Suprapubic skin (tissue), 4 donors: ENCODE measurements at regions not wholly inside any gene's neighbourhood (a gene's known extent, or its start where the extent isn't known, plus 50 kb on each side); places are given as distances from the start of the nearest gene placed in this dataset.

ENCODE experiments used
- DNase-seq, 2 donors: peaks; one replicate each; pipeline ENCODE4 v3.0.0-alpha.2; 2019; ENCODE audit warnings: low spot score in 2 of 2
- H3K27ac ChIP-seq: fragments of 200-600 bp; sonication (generic); one replicate; pipeline ENCODE4 v1.5.1; 2019
- H3K27me3 ChIP-seq: fragments of 200-600 bp; sonication (generic); one replicate; pipeline ENCODE4 v1.5.1; 2019
- H3K36me3 ChIP-seq: fragments of 200-600 bp; sonication (generic); one replicate; pipeline ENCODE4 v1.5.1; 2019
- H3K4me1 ChIP-seq: fragments of 200-600 bp; sonication (generic); one replicate; pipeline ENCODE4 v1.5.1; 2019
- H3K4me3 ChIP-seq: fragments of 200-600 bp; sonication (generic); one replicate; pipeline ENCODE4 v1.5.1; 2019; ENCODE audit warnings: mild to moderate bottlenecking
- H3K9me3 ChIP-seq: fragments of 200-600 bp; sonication (generic); one replicate; pipeline ENCODE4 v1.5.1; 2019
- CTCF ChIP-seq, 2 donors: fragments of 200-600 bp in 1 of 2; fragments of 450-650 bp in 1 of 2; sonication (generic) in 1 of 2; IDR thresholded peaks; one replicate each; pipeline ENCODE4 v1.5.1; 2016 to 2019; ENCODE audit warnings: antibody characterized with exemption in 2 of 2, mild to moderate bottlenecking in 1 of 2, moderate library complexity in 1 of 2
- EP300 ChIP-seq: sonication (generic); formaldehyde crosslinking; IDR thresholded peaks from one replicate; pipeline ENCODE4 v1.6.1; 2017; ENCODE audit warnings: antibody characterized with exemption
- POLR2A ChIP-seq, 2 donors: fragments of 450-650 bp; IDR thresholded peaks; one replicate each; pipeline ENCODE4 v1.6.1; 2017; ENCODE audit warnings: antibody characterized with exemption in 2 of 2, mild to moderate bottlenecking in 2 of 2, moderate library complexity in 2 of 2
- POLR2AphosphoS5 ChIP-seq, 3 donors: sonication (generic); formaldehyde crosslinking; IDR thresholded peaks; one replicate each; pipeline ENCODE4 v1.6.1; 2017; ENCODE audit warnings: antibody characterized with exemption in 3 of 3
- WGBS: methylation state at CpG from one replicate; pipeline ENCODE4 v1.1.5; 2018; 5-methylcytosine and 5-hydroxymethylcytosine counted together

- H3K27ac ChIP-seq: no peak overlapping the region
Measured at GRCh38 chr15:70502529-70502928, 260.8 kb downstream of the UACA start.

GRCh38 chr15:70501849-70502248 lies 261.5 kb downstream of the UACA start:
- WGBS: 100% methylated on average over 3 of the region's 4 CpGs
- DNase-seq: no peak
- Histone ChIP-seq H3K27ac (no peak overlapping the region), H3K4me3 (no peak overlapping the region), H3K4me1 (peaks cover 34% of the 10 kb centered on the region), H3K9me3 (no peaks in the 10 kb centered on the region), H3K36me3 (no peaks in the 10 kb centered on the region), H3K27me3 (no peaks in the 10 kb centered on the region)
- TF ChIP-seq EP300: no peak
- no peak for TF ChIP-seq POLR2A (IDR thresholded peaks at IDR 0.05)
- no peak for TF ChIP-seq CTCF (IDR thresholded peaks at IDR 0.05)
- no peak for TF ChIP-seq POLR2AphosphoS5 (IDR thresholded peaks at IDR 0.05)

More at GRCh38 chr15:70502529-70502928, 260.8 kb downstream of the UACA start:
- H3K9me3 ChIP-seq: no peaks in the 10 kb centered on the region
- H3K27me3 ChIP-seq: no peaks in the 10 kb centered on the region
- H3K36me3 ChIP-seq: no peaks in the 10 kb centered on the region
- H3K4me3 ChIP-seq: no peak overlapping the region
- WGBS: 91% methylated on average over 10 of the region's 10 CpGs
- no peak for DNase-seq
- H3K4me1 ChIP-seq: peaks cover 34% of the 10 kb centered on the region
- TF ChIP-seq POLR2AphosphoS5 (IDR thresholded peaks at IDR 0.05) (no peak), CTCF (IDR thresholded peaks at IDR 0.05) (no peak), POLR2A (IDR thresholded peaks at IDR 0.05) (no peak), EP300 (no peak)

DNA sequence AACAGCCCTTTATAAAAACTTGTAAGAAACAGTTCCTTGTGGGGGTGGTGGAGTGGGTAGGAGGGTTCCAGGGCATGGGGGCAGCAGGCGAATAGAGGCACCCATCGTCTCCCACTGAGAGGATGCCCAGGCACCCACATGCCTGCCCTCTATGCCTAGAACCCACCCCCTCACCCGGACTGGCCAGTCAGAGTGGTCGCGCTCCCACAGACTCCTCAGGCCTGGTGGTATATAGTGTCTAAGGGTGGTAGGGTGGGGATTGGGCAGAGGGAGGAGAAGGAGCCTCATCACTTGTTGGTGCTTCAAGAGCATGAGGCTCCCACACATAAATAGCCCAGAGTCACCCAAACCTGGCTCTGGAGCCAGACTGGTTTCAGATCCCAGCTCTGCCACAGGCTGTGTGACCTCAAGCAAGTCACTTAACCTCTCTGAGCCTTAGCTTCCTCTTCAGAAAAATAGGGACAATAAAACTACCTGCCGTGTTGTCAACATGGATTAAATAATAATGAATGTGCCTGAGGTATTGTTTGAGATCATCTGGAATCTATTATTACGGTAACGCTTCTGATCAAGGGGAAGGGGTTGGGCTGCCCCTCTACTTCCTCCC lies 262.1 kb downstream of the UACA start:
- no peak for DNase-seq
- Histone ChIP-seq H3K4me3 (no peak overlapping the region), H3K4me1 (peaks cover 32% of the 10 kb centered on the region), H3K9me3 (no peaks in the 10 kb centered on the region), H3K27ac (no peak overlapping the region), H3K27me3 (no peaks in the 10 kb centered on the region), H3K36me3 (no peaks in the 10 kb centered on the region)
- no peak for TF ChIP-seq EP300
- no peak for TF ChIP-seq CTCF (IDR thresholded peaks at IDR 0.05)
- TF ChIP-seq POLR2A (IDR thresholded peaks at IDR 0.05): no peak
- no peak for TF ChIP-seq POLR2AphosphoS5 (IDR thresholded peaks at IDR 0.05)
- 86% methylated on average over 7 of the region's 8 CpGs for WGBS

DNA sequence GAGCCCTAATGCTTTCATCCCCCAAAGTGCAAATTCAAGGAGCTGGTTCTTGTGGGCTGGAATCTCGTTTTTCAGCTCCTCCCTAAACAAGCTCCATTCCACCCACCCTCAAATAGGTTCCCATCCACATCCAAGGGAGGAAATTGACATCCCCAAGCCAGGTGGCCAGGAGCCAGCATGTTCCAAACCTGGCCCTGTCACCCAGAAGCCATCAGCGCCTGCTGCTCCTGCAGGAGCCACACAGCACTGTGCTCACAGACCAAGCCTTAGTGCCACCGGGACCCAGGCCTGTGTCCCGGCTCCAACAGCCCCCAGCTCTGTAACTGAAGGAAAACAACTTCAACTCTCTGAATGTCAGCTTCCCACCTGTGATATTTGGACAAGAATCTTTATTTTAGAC lies 263.6 kb downstream of the UACA start:
- Histone ChIP-seq H3K27ac (no peak overlapping the region), H3K36me3 (no peaks in the 10 kb centered on the region), H3K27me3 (no peaks in the 10 kb centered on the region), H3K4me3 (no peak overlapping the region), H3K4me1 (peaks cover 25% of the 10 kb centered on the region), H3K9me3 (no peaks in the 10 kb centered on the region)
- TF ChIP-seq CTCF (IDR thresholded peaks at IDR 0.05): no peak
- TF ChIP-seq POLR2A (IDR thresholded peaks at IDR 0.05): no peak
- no peak for TF ChIP-seq POLR2AphosphoS5 (IDR thresholded peaks at IDR 0.05)
- TF ChIP-seq EP300: no peak
- DNase-seq: no peak
- 69% methylated on average over 4 of the region's 4 CpGs for WGBS

GRCh38 chr15:70498096-70498626 lies 265.2 kb downstream of the UACA start:
- Histone ChIP-seq H3K4me3 (no peak overlapping the region), H3K27me3 (no peaks in the 10 kb centered on the region), H3K27ac (no peak overlapping the region), H3K9me3 (no peaks in the 10 kb centered on the region), H3K36me3 (no peaks in the 10 kb centered on the region), H3K4me1 (peaks cover 16% of the 10 kb centered on the region)
- no peak for DNase-seq
- no peak for TF ChIP-seq POLR2AphosphoS5 (IDR thresholded peaks at IDR 0.05)
- TF ChIP-seq POLR2A (IDR thresholded peaks at IDR 0.05): no peak
- no peak for TF ChIP-seq EP300
- TF ChIP-seq CTCF (IDR thresholded peaks at IDR 0.05): no peak
- 88% methylated on average over 12 of the region's 12 CpGs for WGBS
